Ammon's horn (tissue), 1 donor: ENCODE measurements at regions not wholly inside any gene's neighbourhood (a gene's known extent, or its start where the extent isn't known, plus 50 kb on each side); places are given as distances from the start of the nearest gene placed in this dataset.

Experiments used
- DNase-seq: peaks from one replicate; pipeline ENCODE4 v3.0.0-alpha.2; 2016; ENCODE audit warnings: low spot score

- no peak for DNase-seq
Observed at GRCh38 chr9:93900971-93901861, 53.9 kb downstream of the BARX1 start.

- no peak for DNase-seq
Observed at GRCh38 chr9:93900436-93900819, 54.7 kb downstream of the BARX1 start.

GRCh38 chr9:93899609-93900435 is 55.3 kb downstream of the BARX1 start:
- DNase-seq: no peak

DNA sequence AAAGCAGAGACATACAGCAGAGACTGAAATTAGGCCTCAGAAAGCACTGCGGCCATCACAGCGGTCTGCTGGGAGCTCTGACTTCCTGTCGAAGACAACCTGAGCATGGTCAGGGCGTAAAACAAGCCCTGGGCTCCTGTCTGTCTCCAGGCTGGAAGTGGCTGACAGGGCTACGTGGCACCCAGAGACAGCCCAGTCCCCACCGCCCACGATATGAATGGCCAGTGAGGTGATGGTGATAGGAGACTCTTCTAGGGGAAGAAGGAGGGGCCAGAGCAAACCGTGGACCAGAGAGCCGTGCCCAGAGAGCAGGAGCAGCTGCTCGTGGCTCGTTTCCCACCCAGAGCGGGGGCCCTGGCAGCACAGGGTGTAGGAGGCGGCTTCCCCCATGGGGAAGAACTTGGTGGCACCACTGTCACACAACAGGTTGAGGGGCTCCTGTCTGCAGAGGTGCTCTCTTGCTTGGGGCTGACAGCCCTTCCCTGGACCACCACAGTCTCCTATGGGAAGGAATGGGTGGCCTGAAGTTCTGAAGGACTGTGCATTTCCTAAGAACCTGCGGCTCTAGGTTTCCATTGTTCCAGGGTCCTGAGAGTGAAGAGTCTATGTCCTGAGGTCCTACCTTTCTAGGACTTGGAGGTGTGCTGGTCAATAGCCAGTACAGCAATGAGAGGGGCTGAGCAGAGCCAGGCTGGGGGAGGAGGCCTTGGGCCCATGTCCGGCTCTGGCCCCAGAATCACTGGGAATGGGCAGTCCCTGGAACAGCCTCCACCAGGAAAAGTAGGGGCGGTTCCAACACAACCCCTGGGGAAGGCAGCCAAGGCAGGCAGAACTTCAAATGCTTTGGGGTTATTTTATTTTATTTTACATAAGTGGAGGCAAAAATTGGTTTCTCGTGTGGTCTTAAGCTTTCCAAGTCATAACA is 56.4 kb downstream of the BARX1 start:
- no peak for DNase-seq

- no peak for DNase-seq
Observed at GRCh38 chr9:93898026-93898425, 57.1 kb downstream of the BARX1 start.

- no peak for DNase-seq
Observed at GRCh38 chr9:93897075-93897970, 57.8 kb downstream of the BARX1 start.

- DNase-seq: no peak
Observed at GRCh38 chr9:93896496-93897033, 58.6 kb downstream of the BARX1 start.

DNA sequence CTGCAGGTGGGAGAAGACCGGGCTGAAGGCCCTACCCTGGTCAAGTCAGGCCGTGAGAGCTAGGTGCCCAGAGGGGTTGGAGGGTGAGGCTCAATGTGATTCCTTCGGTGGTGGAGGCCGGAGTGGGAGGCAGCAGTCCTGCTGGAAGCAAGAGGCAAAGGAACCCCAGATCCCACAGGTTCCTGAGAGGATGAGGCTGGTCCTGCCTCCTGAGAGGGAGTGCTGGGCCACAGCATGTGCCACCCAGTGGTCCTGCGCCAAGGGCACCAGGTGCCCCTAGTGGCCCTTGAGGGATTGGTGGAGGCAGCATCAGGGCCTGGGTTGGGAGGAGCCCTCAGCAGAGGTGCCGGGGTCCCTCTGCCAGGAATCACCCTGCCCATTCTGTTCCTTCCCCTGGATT is 59.1 kb downstream of the BARX1 start:
- DNase-seq: no peak

- DNase-seq: no peak
Observed at GRCh38 chr9:93895535-93895934, 59.6 kb downstream of the BARX1 start.

DNA sequence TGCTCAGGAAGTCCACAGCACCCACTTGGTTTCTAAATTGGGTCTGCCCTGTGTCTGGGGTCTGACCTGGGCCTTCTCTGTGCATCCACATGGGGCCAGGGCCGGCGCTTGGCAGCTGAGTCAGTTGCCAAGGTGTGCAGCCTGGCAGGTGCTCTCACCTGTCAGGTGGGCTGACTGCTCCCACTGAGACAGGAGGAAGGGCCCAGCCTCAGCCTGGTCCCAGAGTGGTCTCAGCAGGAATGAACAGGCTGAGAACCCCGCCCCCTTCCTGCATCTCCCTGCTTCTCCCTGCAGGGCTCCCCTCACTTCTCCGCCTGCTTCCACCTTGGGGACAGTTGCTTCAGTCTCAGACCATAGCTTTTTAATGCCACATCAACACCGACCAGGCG is 60.5 kb downstream of the BARX1 start:
- no peak for DNase-seq

DNA sequence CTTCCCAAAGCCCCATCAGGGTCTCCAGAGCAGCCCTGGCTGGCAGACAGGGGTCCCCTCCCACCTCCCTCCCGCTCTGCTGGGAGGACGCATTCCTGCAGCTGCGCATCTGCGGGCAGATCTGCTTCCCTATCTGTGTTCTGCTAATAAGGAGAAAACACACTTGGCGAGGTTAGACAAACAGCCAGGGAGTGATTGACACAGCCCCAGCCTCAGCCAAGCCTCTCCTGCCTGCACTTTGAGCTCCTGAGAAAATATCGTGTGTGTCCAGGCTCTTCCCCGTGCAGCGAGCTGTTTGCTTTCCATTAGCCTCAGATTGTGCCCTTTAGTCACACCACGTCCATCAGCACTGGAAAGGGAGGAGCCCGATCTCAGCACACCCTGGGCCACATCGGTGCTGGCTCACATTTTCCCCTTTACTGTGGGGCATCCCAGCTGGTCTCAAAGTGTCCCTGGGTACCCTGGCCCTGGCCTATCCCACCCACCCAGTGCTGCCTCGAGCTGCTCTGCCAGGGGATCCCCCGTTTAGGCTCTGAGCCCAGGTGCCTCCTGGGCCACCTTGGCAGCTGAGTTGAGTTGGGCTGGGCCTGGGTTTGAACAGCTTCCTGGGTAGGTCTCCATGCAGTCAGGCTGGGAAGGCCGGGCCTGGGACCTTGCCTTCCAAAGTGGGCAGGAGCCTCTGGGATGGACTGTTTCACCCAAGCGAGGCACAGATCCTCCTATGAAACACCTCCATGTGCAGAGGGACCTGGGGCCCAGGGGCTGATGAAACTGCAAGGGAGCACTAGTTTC is 61.1 kb downstream of the BARX1 start:
- no peak for DNase-seq

GRCh38 chr9:93893194-93893593 is 62.0 kb downstream of the BARX1 start:
- no peak for DNase-seq

DNA sequence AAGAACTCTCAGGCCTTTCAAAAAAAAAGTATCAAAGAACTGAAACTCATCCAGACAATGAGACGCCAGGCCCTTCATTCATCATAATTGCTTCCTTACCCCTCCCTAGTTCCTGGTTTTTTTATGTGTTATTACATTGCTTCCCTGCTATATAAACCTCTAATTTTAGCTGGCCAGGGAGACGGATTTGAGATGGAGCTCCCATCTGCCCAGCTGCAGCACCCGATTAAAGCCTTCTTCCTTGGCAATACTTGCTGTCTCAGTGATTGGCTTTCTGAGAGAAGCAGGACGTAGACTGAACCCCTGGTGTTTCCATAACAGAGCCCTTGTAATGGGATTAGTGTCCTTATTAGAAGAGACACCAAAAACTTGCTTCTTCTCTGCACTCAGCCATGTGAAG is 62.4 kb downstream of the BARX1 start:
- no peak for DNase-seq

GRCh38 chr9:93891549-93892310 is 63.4 kb downstream of the BARX1 start:
- no peak for DNase-seq

DNA sequence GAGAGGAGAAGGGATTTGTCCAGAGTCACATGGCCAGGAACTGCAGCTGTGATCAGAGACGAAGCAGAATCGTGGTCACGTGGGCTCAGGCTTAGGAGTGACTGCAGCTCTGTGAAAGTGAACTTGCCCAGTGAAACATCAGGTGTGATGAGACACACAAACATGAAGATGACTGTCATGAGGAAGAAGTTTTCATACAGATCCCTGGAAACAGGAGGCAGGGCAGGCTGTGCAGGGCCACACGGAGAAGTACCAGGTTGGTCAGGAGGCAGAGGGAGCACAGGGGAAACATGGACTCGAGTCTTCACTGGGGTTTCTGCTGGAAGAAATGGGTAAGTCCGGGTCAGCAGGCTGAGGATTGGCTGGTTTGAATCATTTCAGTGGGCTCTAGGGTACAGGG is 64.1 kb downstream of the BARX1 start:
- DNase-seq: no peak

DNA sequence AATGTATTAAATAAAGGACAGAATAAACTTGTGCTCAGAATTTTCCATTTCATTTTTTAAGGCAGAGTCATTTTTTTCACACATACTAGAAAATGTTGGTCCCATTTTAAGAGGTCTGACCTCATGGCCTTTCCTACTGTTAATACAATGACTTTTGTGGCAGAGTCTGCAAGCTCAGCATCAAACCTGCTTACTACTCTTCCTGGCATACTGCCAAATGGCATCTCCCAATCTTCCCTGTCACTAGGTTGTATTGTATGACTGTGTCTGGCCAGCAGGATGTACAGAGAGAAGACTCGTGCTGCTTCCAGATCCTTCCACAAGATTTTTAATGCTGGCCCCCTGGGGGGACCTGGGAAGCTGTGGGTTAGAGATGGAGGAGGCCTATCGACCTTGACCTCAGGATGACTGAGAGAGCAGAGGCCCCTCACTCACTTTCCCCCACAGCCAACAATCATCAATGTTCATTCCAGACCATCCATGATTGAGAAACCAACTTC is 64.7 kb downstream of the BARX1 start:
- DNase-seq: no peak

- DNase-seq: no peak
Observed at GRCh38 chr9:93886911-93887310, 68.2 kb downstream of the BARX1 start.

- DNase-seq: no peak
Observed at GRCh38 chr9:93884808-93885207, 70.3 kb downstream of the BARX1 start.
